T47D (cell line): ENCODE measurements at regions not wholly inside any gene's neighbourhood (a gene's known extent, or its start where the extent isn't known, plus 50 kb on each side); places are given as distances from the start of the nearest gene placed in this dataset.

Experiments used
- DNase-seq, 2 experiments: peaks; one replicate each; pipeline versions ENCODE4 v3.0.0 to v3.0.0-alpha.2; 2011 to 2012; ENCODE audit warnings: low read depth in 1 of 2, low spot score in 1 of 2
- JUND ChIP-seq: IDR thresholded peaks from 2 replicates; pipeline ENCODE4 v1.6.1; 2012; ENCODE audit warnings: low read depth
- in situ Hi-C: cut with HindIII; loops from 2 replicates; pipeline ENCODE4 v1.10.0; 2016; ENCODE audit warnings: low sequenced_read_pairs, low pct_unique_long_range_greater_than_20kb

- no peak for TF ChIP-seq JUND
- no peak for DNase-seq
- in situ Hi-C loops = no loop called here
Observed at GRCh38 chr3:137924628-137925027, 85.3 kb upstream of the CLDN18 start.

- TF ChIP-seq JUND = no peak
- in situ Hi-C loops = no loop called here
- no peak for DNase-seq
Observed at GRCh38 chr3:137925080-137925479, 84.9 kb upstream of the CLDN18 start.

- no peak for TF ChIP-seq JUND
Observed at GRCh38 chr3:137926991-137927390, 83.0 kb upstream of the CLDN18 start.

GRCh38 chr3:137930976-137931375 lies 79.0 kb upstream of the CLDN18 start:
- no peak for TF ChIP-seq JUND
- in situ Hi-C loops = no loop called here
- no peak for DNase-seq

More at GRCh38 chr3:137926991-137927390, 83.0 kb upstream of the CLDN18 start:
- in situ Hi-C loops = no loop called here
- DNase-seq = no peak

- no peak for DNase-seq
- in situ Hi-C loops = no loop called here
- no peak for TF ChIP-seq JUND
Observed at GRCh38 chr3:137938876-137939275, 71.1 kb upstream of the CLDN18 start.

GRCh38 chr3:137944593-137944992 lies 65.4 kb upstream of the CLDN18 start:
- DNase-seq = no peak
- in situ Hi-C loops = no loop called here
- no peak for TF ChIP-seq JUND

- in situ Hi-C loops = no loop called here
Observed at GRCh38 chr3:137946356-137946973, 63.5 kb upstream of the CLDN18 start.

GRCh38 chr3:137947117-137947516 lies 62.8 kb upstream of the CLDN18 start:
- in situ Hi-C loops = no loop called here
- no peak for TF ChIP-seq JUND
- DNase-seq = no peak

More at GRCh38 chr3:137946356-137946973, 63.5 kb upstream of the CLDN18 start:
- TF ChIP-seq JUND = no peak
- DNase-seq = peak; percentile 31 to 88

GRCh38 chr3:137948400-137949072 lies 61.4 kb upstream of the CLDN18 start:
- in situ Hi-C loops = no loop called here
- DNase-seq = no peak
- TF ChIP-seq JUND = no peak

GRCh38 chr3:137958636-137959035 lies 51.3 kb upstream of the CLDN18 start:
- in situ Hi-C loops = no loop called here
- no peak for TF ChIP-seq JUND
- DNase-seq = no peak
